Stimulated activated naive CD8-positive, alpha-beta T cell treated with anti-CD3 and anti-CD28 coated beads, Interleukin-15, amount 100 ng/mL, for 72 hours (primary cell): ENCODE measurements at regions not wholly inside any gene's neighbourhood (a gene's known extent, or its start where the extent isn't known, plus 50 kb on each side); places are given as distances from the start of the nearest gene placed in this dataset.

Experiments
- ATAC-seq: fragments of 150-1000 bp; cut with Tn5 transposase; 2 replicates; pipeline ENCODE4 v1.10.0; 2021; ENCODE audit warnings: mild to moderate bottlenecking, moderate library complexity
- DNase-seq, 2 donors: peaks; one replicate each; pipeline ENCODE4 v3.0.0; 2021 to 2022
- H3K27ac Mint-ChIP-seq, 2 donors: one replicate each; pipeline ENCODE4 v1.8.0; 2022; ENCODE audit warnings: mild to moderate bottlenecking in 2 of 2, mixed read lengths in 2 of 2, moderate library complexity in 2 of 2
- H3K27me3 Mint-ChIP-seq: one replicate; pipeline ENCODE4 v1.8.0; 2022; ENCODE audit warnings: mixed read lengths
- H3K4me1 Mint-ChIP-seq: one replicate; pipeline ENCODE4 v1.8.0; 2022; ENCODE audit warnings: mild to moderate bottlenecking, mixed read lengths
- H3K4me3 Mint-ChIP-seq, 2 donors: one replicate each; pipeline ENCODE4 v1.8.0; 2022; ENCODE audit warnings: mild to moderate bottlenecking in 2 of 2, mixed read lengths in 2 of 2, moderate library complexity in 1 of 2
- H3K9me3 Mint-ChIP-seq, 2 donors: one replicate each; pipeline ENCODE4 v1.8.0; 2022; ENCODE audit warnings: mixed read lengths in 2 of 2

GRCh38 chr2:66832646-66833435 lies 397.9 kb downstream of the MEIS1 start:
- no peak for ATAC-seq

GRCh38 chr2:66834859-66835258 lies 399.9 kb downstream of the MEIS1 start:
- H3K4me3 Mint-ChIP-seq = no peak overlapping the region
- no peak for DNase-seq
- no peaks in the 10 kb centered on the region for H3K4me1 Mint-ChIP-seq
- H3K27ac Mint-ChIP-seq = no peak overlapping the region
- ATAC-seq = no peak
- no peaks in the 10 kb centered on the region for H3K27me3 Mint-ChIP-seq
- H3K9me3 Mint-ChIP-seq = peaks cover 10 to 16% of the 10 kb centered on the region in 2 donors

More at GRCh38 chr2:66832646-66833435, 397.9 kb downstream of the MEIS1 start:
- H3K9me3 Mint-ChIP-seq = peaks cover 10 to 16% of the 10 kb centered on the region in 2 donors
- H3K27me3 Mint-ChIP-seq = no peaks in the 10 kb centered on the region
- no peak for DNase-seq
- H3K4me3 Mint-ChIP-seq = no peak overlapping the region
- H3K4me1 Mint-ChIP-seq = no peaks in the 10 kb centered on the region
- H3K27ac Mint-ChIP-seq = no peak overlapping the region

GRCh38 chr2:66836851-66837250 lies 401.9 kb downstream of the MEIS1 start:
- Mint-ChIP-seq H3K4me3 (no peak overlapping the region), H3K9me3 (peaks cover 8 to 10% of the 10 kb centered on the region in 2 donors), H3K4me1 (no peaks in the 10 kb centered on the region), H3K27me3 (no peaks in the 10 kb centered on the region), H3K27ac (no peak overlapping the region)
- no peak for ATAC-seq
- DNase-seq = no peak

DNA sequence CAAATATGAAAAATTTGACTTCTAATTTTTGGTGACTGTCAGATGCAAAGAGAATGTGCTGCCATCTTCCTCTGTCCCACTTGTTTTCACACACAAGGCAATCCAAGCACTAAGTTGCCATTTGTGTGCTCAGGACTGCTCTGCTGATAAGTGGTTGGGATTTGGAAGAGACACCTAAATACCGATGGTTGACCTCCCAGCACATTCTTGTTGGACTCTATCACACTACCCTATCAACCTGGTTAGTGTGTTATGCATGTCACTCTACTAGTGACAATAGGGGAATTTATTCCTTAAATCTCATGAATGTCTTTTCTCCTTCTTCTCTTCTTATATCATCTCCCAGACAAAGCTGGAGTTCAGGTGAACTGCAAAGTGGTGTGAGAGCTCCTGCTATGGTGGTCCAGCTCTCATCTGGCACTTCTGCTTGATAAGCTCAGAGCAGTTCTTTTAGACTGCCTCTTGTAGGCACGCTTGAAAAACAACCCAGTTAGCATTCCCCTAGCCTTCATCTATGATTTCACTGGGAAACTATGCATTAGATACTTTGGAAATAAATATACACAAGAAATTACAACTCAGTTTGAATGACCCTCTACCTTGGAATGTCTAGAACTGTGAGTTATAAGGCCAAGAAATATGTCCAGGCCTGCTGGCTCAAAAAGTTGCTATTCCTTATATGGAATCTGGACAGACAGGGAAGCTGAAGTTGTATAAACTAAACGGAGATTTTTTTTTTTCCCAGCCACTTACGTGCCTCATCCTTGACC lies 404.8 kb downstream of the MEIS1 start:
- no peak for DNase-seq
- Mint-ChIP-seq H3K4me3 (no peak overlapping the region), H3K9me3 (peaks cover 6 to 7% of the 10 kb centered on the region in 2 donors), H3K4me1 (no peaks in the 10 kb centered on the region), H3K27ac (no peak overlapping the region), H3K27me3 (no peaks in the 10 kb centered on the region)
- ATAC-seq = no peak

GRCh38 chr2:66840321-66841002 lies 405.5 kb downstream of the MEIS1 start:
- Mint-ChIP-seq H3K4me3 (no peak overlapping the region), H3K4me1 (no peaks in the 10 kb centered on the region), H3K9me3 (peaks cover 6 to 7% of the 10 kb centered on the region in 2 donors), H3K27ac (no peak overlapping the region), H3K27me3 (no peaks in the 10 kb centered on the region)
- DNase-seq (no peak), ATAC-seq (no peak)

GRCh38 chr2:66843847-66844246 lies 408.9 kb downstream of the MEIS1 start:
- Mint-ChIP-seq H3K4me1 (no peaks in the 10 kb centered on the region), H3K4me3 (no peak overlapping the region), H3K27me3 (no peaks in the 10 kb centered on the region), H3K27ac (no peak overlapping the region), H3K9me3 (no peaks in the 10 kb centered on the region)
- no peak for DNase-seq
- ATAC-seq = no peak

DNA sequence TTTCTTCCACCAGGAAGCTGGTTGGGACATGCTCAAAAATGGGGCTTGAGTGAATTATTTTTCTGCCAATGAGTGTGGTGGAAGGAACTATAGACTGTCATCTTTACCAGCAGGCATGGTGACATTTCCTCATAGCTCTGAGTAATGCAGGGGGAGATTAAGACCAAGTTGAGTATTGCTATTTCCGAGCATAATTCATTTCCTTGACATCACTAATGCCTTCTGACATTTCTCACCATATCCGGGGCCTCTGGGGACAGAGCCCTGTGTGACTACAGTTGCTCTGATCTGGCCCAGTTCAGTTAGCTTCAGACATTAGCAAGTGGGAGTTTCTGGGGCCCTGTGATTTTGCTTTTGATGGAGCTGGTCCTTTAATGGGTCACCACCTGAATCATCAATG lies 410.4 kb downstream of the MEIS1 start:
- no peaks in the 10 kb centered on the region for H3K27me3 Mint-ChIP-seq
- no peak overlapping the region for H3K4me3 Mint-ChIP-seq
- no peak overlapping the region for H3K27ac Mint-ChIP-seq
- no peaks in the 10 kb centered on the region for H3K9me3 Mint-ChIP-seq
- no peak for DNase-seq
- ATAC-seq = no peak
- H3K4me1 Mint-ChIP-seq = no peaks in the 10 kb centered on the region

DNA sequence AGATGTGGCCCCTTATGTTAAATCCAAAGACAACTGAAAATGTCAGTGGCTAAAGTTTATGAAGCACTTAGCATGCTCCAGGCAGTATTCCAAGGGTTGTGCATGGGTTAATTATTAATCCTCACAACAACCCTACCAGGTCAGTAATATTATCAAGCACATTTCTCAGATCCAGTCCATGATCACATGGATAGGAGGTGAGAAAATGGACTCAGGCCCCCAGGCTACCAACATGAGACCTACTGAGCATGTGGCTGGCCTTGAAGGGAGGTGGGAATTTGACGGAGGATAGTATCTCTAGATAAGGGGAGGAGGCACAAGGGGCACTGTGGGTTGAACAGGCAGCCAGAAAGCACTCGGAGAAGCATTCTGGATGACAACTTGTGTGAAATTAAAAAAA lies 412.0 kb downstream of the MEIS1 start:
- DNase-seq (no peak), ATAC-seq (no peak)
- Mint-ChIP-seq H3K4me3 (no peak overlapping the region), H3K27me3 (no peaks in the 10 kb centered on the region), H3K4me1 (no peaks in the 10 kb centered on the region), H3K9me3 (no peaks in the 10 kb centered on the region), H3K27ac (no peak overlapping the region)

- no peak for DNase-seq
- no peak for ATAC-seq
- H3K27me3 Mint-ChIP-seq = no peaks in the 10 kb centered on the region
- H3K27ac Mint-ChIP-seq = no peak overlapping the region
- H3K4me3 Mint-ChIP-seq = no peak overlapping the region
- H3K4me1 Mint-ChIP-seq = no peaks in the 10 kb centered on the region
- peaks cover 0 to 6% of the 10 kb centered on the region in 2 donors for H3K9me3 Mint-ChIP-seq
Measured at GRCh38 chr2:66849153-66849755, 414.3 kb downstream of the MEIS1 start.

- DNase-seq (no peak), ATAC-seq (no peak)
- Mint-ChIP-seq H3K27ac (no peak overlapping the region), H3K4me1 (no peaks in the 10 kb centered on the region), H3K4me3 (no peak overlapping the region), H3K27me3 (no peaks in the 10 kb centered on the region), H3K9me3 (peaks cover 0 to 7% of the 10 kb centered on the region in 2 donors)
Measured at GRCh38 chr2:66850376-66850775, 415.5 kb downstream of the MEIS1 start.

DNA sequence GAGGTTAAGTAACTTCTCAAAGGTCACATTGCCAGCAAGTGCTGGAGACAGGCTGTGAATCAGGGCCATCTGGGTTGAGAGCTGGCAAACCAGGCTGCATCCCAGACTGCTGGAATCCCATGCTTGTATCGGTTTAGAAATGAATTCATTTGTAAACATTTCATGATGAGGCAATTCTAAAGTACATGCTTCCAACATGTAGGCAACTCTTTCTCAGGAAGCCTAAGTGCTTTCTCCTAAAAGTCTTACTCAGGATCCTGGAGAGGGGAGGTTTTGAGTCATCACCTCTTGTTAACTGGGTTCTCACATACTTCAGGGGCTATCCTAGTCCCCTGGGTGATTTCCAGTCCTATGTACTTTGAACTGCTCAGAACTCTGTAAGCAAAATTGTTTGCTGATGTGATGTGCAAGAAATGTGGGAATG lies 416.5 kb downstream of the MEIS1 start:
- Mint-ChIP-seq H3K9me3 (peaks cover 2 to 14% of the 10 kb centered on the region in 2 donors), H3K4me3 (no peak overlapping the region), H3K4me1 (no peaks in the 10 kb centered on the region), H3K27me3 (no peaks in the 10 kb centered on the region), H3K27ac (no peak overlapping the region)
- DNase-seq (no peak), ATAC-seq (no peak)

DNA sequence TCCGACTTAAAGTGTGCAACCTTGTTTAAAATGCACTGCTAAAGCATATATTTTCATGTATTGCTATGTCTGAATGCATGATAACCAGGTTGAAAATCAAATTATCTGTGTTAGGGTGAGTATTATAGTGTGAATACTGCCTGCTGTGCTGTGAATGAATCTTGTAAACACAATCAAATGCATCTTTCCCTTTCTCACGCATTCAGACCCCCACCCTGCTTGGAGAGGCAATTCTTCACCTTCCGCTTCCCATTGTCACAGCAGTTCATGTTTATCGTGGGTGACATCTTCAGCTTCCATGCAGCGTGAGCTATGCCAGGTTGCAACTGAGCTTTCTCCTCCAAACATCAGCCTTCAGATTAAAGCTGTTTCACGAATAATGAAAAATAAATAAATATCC lies 418.0 kb downstream of the MEIS1 start:
- H3K27me3 Mint-ChIP-seq = no peaks in the 10 kb centered on the region
- no peak overlapping the region for H3K27ac Mint-ChIP-seq
- ATAC-seq (no peak), DNase-seq (no peak)
- H3K4me3 Mint-ChIP-seq = no peak overlapping the region
- H3K9me3 Mint-ChIP-seq = peaks cover 6 to 23% of the 10 kb centered on the region in 2 donors
- H3K4me1 Mint-ChIP-seq = no peaks in the 10 kb centered on the region

DNA sequence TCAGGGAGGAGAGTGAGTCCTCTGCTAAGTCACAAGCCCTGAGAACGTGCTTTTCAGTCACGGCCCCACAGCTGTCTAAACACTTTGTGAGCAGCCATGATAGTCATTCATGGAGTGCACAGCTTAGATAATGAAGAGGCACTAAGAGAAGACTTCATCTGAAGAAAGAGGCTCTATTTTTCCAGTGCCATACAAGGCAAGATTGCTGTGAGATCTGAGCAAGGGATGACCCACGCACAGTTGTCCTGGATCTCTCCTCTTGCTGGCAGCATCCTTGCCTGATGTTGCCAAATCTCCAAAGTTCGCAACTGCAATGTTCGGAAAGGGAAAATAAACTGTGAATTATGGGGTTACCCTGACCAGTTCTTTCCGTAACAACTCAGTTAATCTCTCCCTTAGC lies 418.7 kb downstream of the MEIS1 start:
- peaks cover 6 to 25% of the 10 kb centered on the region in 2 donors for H3K9me3 Mint-ChIP-seq

GRCh38 chr2:66854298-66854697 lies 419.4 kb downstream of the MEIS1 start:
- no peak for DNase-seq
- Mint-ChIP-seq H3K27ac (no peak overlapping the region), H3K4me3 (no peak overlapping the region), H3K4me1 (no peaks in the 10 kb centered on the region), H3K27me3 (no peaks in the 10 kb centered on the region), H3K9me3 (peaks cover 6 to 25% of the 10 kb centered on the region in 2 donors)
- ATAC-seq = no peak

More for the DNA sequence above, 418.7 kb downstream of the MEIS1 start:
- DNase-seq = no peak
- H3K4me3 Mint-ChIP-seq = no peak overlapping the region
- H3K27me3 Mint-ChIP-seq = no peaks in the 10 kb centered on the region
- no peaks in the 10 kb centered on the region for H3K4me1 Mint-ChIP-seq
- no peak for ATAC-seq
- H3K27ac Mint-ChIP-seq = no peak overlapping the region

DNA sequence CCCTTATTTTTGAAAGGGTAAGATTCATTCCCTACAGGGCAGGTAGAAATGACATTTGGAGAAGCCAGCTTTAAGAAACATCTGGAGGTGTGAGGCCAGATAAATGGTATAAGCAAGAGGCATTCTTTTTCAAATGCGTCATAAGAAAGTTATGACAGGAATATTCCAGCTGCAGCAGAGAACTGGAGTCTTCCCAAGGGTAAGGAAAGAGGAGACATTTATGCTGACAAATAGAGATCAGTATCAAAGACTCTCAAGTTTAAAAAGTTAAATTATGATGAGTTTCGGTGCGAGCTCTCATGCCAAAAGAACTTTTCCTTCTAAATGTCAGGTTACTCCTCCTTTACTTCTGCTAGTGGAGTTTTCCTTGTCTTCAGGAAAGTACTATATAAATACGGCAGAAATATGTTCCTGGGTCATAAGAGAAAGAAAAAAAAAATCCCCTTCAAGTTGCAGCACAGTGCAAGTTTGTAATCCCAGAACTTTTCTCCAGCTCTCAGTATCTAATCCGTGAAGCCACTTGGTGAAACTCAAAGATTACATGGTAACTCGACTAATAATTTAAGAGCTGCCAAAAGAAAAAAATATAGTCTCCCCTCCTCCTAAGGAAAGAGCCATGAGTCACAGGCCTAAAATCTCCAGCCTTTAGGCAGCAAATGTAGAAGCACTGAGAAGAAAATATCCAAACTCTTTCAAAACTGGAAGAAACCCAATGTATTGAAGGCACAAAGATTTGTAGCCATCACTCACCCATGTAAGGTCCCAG lies 428.1 kb downstream of the MEIS1 start:
- Mint-ChIP-seq H3K4me1 (no peaks in the 10 kb centered on the region), H3K9me3 (peaks cover under 1 to 1% of the 10 kb centered on the region in 2 donors), H3K27ac (no peak overlapping the region), H3K4me3 (no peak overlapping the region), H3K27me3 (no peaks in the 10 kb centered on the region)
- ATAC-seq (no peak), DNase-seq (no peak)
